GM10847 (cell line): ENCODE measurements at regions not wholly inside any gene's neighbourhood (a gene's known extent, or its start where the extent isn't known, plus 50 kb on each side); places are given as distances from the start of the nearest gene placed in this dataset.

Experiments
- POLR2A ChIP-seq: IDR thresholded peaks from 2 replicates; pipeline ENCODE4 v1.6.1; 2011; ENCODE audit not compliant: insufficient read length; ENCODE audit errors: extremely low read depth

DNA sequence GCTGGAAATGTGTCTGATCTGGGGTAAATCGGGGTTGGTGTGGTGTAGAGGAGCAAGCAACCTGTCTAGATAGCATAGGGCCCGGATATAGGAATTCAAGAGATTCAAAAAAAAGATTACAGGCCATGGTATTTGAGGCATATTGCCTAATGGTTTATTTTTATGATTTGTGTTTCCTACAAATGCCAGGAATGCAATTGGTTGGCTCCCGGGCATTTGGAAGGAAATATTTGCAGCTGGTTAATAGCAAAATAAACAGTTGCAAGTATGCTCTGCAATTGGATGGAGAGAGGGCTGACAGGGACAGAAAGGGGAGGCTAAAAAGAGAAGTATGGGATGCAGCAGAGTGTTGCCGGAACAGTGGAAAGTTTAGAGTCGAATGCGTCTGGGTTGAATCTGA, 315.6 kb upstream of the ATP2B1 start:
- TF ChIP-seq POLR2A, result no peak

DNA sequence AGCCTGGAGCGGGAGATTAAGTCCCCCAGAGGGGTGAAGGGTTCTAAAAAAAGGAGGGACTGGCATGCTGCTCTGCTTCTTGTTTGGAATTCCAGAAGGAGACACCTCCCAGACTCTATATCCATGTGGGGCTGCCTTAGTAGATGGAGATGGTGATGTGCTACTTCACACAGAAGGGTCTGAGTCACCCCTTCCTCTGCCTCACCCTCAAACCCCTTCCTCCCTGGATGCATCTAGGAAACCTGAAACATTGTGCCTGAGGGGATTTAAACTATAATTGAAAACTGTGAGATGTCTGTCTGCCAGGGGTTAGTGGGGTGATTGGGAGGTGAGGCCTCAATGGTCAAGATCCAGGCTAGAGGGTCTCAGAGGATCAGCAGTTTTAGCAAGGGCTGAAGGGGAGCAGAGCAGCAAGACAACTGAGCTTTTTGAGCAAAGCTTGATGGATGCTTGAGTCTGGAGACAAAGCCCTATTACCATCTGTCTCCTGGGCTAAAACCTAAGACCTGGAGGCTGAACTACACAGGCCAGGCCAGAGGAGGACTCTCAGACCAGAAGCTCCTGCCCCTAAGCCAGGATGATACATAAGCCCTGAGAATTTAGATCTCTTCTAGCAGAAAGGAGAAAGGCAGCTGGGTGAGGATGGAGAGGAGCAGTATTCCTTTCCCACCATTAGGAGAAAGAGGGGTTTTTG, 314.7 kb upstream of the ATP2B1 start:
- TF ChIP-seq POLR2A, result no peak

GRCh38 chr12:90021795-90022440, 313.3 kb upstream of the ATP2B1 start:
- TF ChIP-seq POLR2A, result no peak

DNA sequence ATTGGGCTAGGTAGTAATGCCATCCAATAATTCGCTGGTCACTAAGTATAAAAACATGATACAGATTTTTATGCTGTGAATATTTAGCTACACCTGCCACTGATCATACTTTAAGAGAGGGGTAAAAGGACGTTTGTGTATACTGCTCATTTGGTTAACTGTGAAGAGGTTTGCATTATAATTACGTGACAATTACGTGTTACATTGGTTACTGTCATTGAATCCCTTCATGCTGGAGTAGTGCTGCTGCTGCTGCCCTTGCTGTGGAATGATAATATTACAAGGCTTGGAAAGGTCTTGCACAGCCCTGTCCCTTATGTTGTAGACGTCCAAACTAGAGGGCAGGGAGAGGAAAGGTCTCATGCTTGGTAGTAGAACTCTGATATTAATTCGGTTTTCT, 312.2 kb upstream of the ATP2B1 start:
- TF ChIP-seq POLR2A, result no peak

GRCh38 chr12:90020436-90020835, 311.8 kb upstream of the ATP2B1 start:
- no peak for TF ChIP-seq POLR2A

GRCh38 chr12:90020014-90020413, 311.4 kb upstream of the ATP2B1 start:
- TF ChIP-seq POLR2A, result no peak

DNA sequence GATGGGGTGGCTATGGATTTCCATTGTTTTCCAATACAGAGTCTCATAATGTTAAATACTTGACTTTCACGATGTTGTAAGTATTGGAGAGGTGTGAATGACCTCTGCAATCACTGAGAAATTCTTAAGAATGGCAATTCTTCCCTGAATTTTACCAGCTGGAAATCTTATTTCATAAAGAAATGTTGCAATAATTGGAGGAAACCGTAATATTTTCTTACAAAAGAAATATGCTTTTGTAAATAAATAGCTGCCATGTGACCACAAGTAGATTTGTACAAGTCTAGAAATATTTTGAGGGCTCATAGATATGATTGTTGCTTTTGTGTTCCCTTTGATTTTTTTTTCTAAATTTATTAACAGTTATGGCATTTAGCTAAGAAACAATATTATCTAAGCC, 308.7 kb upstream of the ATP2B1 start:
- TF ChIP-seq POLR2A, result no peak

GRCh38 chr12:90015228-90015627, 306.6 kb upstream of the ATP2B1 start:
- TF ChIP-seq POLR2A, result no peak

DNA sequence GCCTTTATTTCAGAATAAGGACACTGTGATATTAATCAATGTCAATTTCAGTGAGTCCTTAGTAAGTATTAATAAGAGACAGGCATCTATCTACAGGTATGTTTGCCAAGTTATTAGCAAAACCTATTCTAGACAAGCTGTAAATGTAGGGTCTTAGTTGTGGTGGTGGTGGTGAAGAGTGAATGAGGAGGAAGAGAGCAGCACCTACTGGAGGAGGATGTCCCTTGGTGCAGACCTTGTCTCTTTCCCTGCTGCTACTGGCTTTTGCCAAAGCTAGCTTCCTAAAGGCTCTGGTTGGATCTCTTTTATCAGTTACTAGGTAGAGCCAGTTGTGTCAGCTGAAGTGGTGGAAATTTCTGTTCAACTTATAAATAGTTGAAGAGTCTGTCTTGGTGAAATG, 304.8 kb upstream of the ATP2B1 start:
- no peak for TF ChIP-seq POLR2A

- TF ChIP-seq POLR2A, result no peak
These were observed 301.5 kb upstream of the ATP2B1 start for GRCh38 chr12:90010089-90010488.

- TF ChIP-seq POLR2A, result no peak
These were observed 299.6 kb upstream of the ATP2B1 start for GRCh38 chr12:90008277-90008676.

DNA sequence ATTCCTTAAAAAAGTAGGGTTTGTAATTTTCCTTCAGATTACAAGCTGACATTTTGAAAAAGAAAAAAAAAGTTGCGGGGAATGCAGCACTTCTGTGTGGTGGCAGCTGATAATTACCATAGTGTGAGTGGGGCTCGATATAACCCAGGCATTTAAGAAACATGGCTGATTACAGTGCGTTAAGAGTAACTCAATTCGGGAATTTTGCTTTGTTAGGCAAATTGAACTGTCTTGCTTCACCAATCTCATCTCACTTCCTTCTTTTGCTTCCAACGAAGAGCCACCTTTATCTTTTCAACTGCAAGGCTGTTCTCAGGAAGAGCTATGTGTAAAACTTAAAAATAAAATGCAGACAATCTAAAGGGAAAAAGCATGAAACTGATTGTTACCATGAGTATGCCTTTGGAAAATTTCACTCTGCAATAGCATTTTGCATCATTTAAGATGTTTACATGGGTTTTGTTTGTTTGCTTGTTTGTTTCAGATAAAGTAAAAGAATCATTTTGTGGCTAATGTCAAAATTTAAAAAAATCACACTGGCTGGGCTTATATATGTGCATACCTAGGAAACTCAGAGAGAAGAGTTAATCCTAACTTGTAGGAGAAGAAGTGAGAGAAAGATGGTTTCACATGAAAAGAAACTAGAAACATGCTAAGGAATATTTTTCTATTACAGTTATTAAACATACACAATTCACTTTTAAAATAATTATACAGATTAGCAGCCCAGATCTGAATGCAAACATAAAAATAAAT, 295.9 kb upstream of the ATP2B1 start:
- TF ChIP-seq POLR2A, result no peak

GRCh38 chr12:90003688-90004087, 295.1 kb upstream of the ATP2B1 start:
- no peak for TF ChIP-seq POLR2A

GRCh38 chr12:90000721-90001120, 292.1 kb upstream of the ATP2B1 start:
- no peak for TF ChIP-seq POLR2A

DNA sequence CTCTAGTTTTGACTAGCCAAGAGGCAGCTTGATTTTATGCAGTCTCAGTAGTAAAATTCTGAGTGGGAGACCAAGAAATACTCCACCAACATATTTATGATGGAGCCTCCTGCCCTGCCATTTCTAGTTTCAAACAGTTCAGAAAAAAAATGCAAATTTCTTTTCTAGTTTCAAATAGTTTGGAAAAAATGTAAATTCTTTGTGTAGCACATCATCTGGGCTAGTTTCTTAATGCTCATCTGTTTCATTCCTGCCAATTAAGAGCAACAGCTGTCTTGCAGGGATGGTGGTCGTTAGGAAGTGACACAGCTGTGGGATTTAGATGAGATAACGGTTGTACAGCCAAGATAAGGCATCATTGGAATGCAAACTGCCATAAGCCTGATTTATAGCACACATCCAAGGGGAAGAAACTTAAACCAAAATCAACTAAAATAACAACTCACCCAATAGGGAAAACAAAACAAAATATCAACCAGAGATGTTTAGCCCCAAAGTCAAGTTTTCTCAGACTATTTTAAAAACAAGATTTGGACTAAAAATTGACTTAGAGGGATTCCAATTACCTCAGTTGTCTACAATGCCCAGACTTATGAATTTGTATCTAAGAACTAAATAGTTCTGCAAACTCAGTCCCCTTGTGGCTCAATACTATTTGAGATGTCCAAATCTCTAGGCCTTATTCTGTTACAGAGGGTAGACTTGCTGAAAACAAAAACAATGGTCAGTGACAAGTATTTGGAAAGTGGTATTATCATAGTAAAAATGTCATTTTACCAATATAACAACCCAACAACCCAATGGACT, 291.3 kb upstream of the ATP2B1 start:
- no peak for TF ChIP-seq POLR2A
